ENCODE measurements at regions not wholly inside any gene's neighbourhood (a gene's known extent, or its start where the extent isn't known, plus 50 kb on each side); places are given as distances from the start of the nearest gene placed in this dataset.

GRCh38 chr3:68295457-68295856 is 636.9 kb downstream of the TAFA4 start:
- Histone ChIP-seq H3K4me3 (no peak overlapping the region), H3K36me3 (no peaks in the 10 kb centered on the region), H3K27ac (no peak overlapping the region), H3K27me3 (replicated peaks in 1 of 7) (no peaks in the 10 kb centered on the region), H3K9me3 (peaks cover 0 to 15% (median 3%) of the 10 kb centered on the region in 8 donors), H3K4me1 (no peaks in the 10 kb centered on the region)
- intact Hi-C loops (cut with DNase I; ENCODE audit: low total_unique reads), result no loop called here
- TF ChIP-seq POLR2AphosphoS5 (IDR thresholded peaks at IDR 0.05) (no peak), POLR2A (IDR thresholded peaks at IDR 0.05) (no peak)
- TF ChIP-seq, protein P1, sequence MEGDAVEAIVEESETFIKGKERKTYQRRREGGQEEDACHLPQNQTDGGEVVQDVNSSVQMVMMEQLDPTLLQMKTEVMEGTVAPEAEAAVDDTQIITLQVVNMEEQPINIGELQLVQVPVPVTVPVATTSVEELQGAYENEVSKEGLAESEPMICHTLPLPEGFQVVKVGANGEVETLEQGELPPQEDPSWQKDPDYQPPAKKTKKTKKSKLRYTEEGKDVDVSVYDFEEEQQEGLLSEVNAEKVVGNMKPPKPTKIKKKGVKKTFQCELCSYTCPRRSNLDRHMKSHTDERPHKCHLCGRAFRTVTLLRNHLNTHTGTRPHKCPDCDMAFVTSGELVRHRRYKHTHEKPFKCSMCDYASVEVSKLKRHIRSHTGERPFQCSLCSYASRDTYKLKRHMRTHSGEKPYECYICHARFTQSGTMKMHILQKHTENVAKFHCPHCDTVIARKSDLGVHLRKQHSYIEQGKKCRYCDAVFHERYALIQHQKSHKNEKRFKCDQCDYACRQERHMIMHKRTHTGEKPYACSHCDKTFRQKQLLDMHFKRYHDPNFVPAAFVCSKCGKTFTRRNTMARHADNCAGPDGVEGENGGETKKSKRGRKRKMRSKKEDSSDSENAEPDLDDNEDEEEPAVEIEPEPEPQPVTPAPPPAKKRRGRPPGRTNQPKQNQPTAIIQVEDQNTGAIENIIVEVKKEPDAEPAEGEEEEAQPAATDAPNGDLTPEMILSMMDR (IDR thresholded peaks at IDR 0.05 in 8 of 11, conservative IDR thresholded peaks at IDR 0.05 in 3 of 11), result no peak
- DNase-seq, result no peak
- WGBS, 5 donors, result 82 to 96% (median 92%) methylated on average over 1 of the region's 1 CpG

GRCh38 chr3:68290333-68290732 is 635.9 kb upstream of the SUCLG2 start:
- H3K27ac ChIP-seq, result no peak overlapping the region
- H3K27me3 ChIP-seq (replicated peaks in 1 of 7), result no peaks in the 10 kb centered on the region
- no peaks in the 10 kb centered on the region for H3K36me3 ChIP-seq
- H3K4me1 ChIP-seq, result no peaks in the 10 kb centered on the region
- DNase-seq, result no peak
- intact Hi-C loops (cut with DNase I; ENCODE audit: low total_unique reads), result no loop called here
- no peaks in the 10 kb centered on the region for H3K9me3 ChIP-seq
- no peak overlapping the region for H3K4me3 ChIP-seq
- TF ChIP-seq, protein P1 (IDR thresholded peaks at IDR 0.05 in 8 of 11, conservative IDR thresholded peaks at IDR 0.05 in 3 of 11), result no peak
- TF ChIP-seq POLR2AphosphoS5 (IDR thresholded peaks at IDR 0.05) (no peak), POLR2A (IDR thresholded peaks at IDR 0.05) (no peak)

DNA sequence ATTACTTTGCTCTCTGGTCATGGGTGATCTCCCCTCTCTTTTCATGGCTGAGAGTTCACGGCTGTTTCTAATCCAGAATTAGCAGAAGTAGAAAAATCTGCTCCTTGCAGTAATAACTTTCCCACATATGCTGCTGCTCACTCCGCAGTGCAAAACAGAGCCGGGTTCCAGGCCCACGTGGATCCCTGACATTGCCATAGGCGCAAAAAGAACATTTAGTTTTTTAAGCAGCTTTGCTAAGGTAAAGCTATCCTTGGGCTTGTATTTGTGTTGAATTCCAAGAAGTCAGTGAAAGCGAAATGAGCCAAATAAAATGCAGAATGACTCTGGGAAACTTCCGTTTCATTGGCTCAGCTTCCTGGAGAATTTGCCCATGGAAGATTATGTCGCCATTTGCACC is 633.7 kb upstream of the SUCLG2 start:
- Histone ChIP-seq H3K27me3 (replicated peaks in 1 of 7) (no peaks in the 10 kb centered on the region), H3K4me3 (no peak overlapping the region), H3K36me3 (no peaks in the 10 kb centered on the region), H3K4me1 (no peaks in the 10 kb centered on the region), H3K27ac (no peak overlapping the region), H3K9me3 (no peaks in the 10 kb centered on the region)
- TF ChIP-seq POLR2AphosphoS5 (IDR thresholded peaks at IDR 0.05) (no peak), POLR2A (IDR thresholded peaks at IDR 0.05) (no peak)
- TF ChIP-seq, protein P1 (IDR thresholded peaks at IDR 0.05 in 8 of 11, conservative IDR thresholded peaks at IDR 0.05 in 3 of 11), result no peak
- intact Hi-C loops (cut with DNase I; ENCODE audit: low total_unique reads), result no loop called here
- WGBS, 5 donors, result 78 to 88% (median 83%) methylated on average over 8 of the region's 8 CpGs
- DNase-seq, result no peak

GRCh38 chr3:68287101-68287500 is 632.7 kb upstream of the SUCLG2 start:
- Histone ChIP-seq H3K4me3 (no peak overlapping the region), H3K4me1 (no peaks in the 10 kb centered on the region), H3K9me3 (no peaks in the 10 kb centered on the region), H3K36me3 (no peaks in the 10 kb centered on the region), H3K27ac (no peak overlapping the region), H3K27me3 (replicated peaks in 1 of 7) (no peaks in the 10 kb centered on the region)
- no peak for DNase-seq
- 64 to 79% (median 75%) methylated on average over 8 of the region's 8 CpGs for WGBS, 5 donors
- intact Hi-C loops (cut with DNase I; ENCODE audit: low total_unique reads), result no loop called here
- TF ChIP-seq, protein P1 (IDR thresholded peaks at IDR 0.05 in 8 of 11, conservative IDR thresholded peaks at IDR 0.05 in 3 of 11), result no peak
- TF ChIP-seq POLR2AphosphoS5 (IDR thresholded peaks at IDR 0.05), result no peak
- TF ChIP-seq POLR2A (IDR thresholded peaks at IDR 0.05), result no peak
